HG03378 (cell line): ENCODE measurements at regions not wholly inside any gene's neighbourhood (a gene's known extent, or its start where the extent isn't known, plus 50 kb on each side); places are given as distances from the start of the nearest gene placed in this dataset.
"Not testable (repeated sequence)": the region's sequence is repeated elsewhere in the genome, so short reads cannot be mapped to it uniquely, and the experiment has no call there.

Source experiments
- ATAC-seq: cut with Tn5 transposase; IDR thresholded peaks from one replicate; pipeline ENCODE4 v1.9.1; 2021; ENCODE audit warnings: mild to moderate bottlenecking, moderate library complexity; ENCODE audit not compliant: unreplicated experiment

- no peak for ATAC-seq
Measured at GRCh38 chr13:30816736-30817135, 81.4 kb downstream of the ALOX5AP start.

GRCh38 chr13:30818323-30818960, 83.1 kb downstream of the ALOX5AP start:
- ATAC-seq, result no peak

DNA sequence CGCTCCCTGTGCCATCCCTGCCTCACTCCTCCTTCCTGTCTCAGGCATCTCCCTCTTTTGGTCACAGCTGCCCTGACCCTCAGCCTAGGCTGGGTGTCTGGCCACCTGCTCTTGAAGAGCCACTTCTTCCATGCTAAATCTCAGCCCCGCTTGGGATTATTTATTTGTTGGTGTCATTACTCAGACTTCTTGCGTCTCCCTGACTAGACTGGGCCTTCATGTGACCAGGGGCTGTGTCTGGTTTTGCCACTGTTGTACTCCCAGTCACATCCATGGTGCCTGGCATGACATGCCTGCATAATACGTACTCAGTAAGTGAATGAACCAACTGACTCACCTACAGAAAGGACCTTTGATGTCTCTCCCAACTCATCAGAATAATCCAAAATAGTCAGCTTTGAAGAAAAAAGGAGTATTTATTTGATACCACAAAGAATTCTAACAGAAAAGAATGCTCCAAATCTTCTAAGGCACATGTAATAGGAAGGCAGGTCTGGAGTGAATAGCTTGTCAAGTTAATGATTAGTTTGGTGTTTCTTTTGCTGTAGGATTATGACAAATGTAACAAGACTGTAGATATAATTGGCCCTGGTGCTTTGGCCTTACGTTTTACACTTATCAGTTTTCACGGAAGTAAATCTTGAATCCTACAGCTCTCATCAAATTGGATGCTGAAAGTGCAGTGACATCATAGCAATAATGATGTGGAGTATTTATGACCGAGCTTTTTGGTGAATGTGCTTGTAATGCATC, 84.0 kb downstream of the ALOX5AP start:
- ATAC-seq, result no peak

- no peak for ATAC-seq
Measured at GRCh38 chr13:30821421-30821820, 84.7 kb upstream of the MEDAG start.

DNA sequence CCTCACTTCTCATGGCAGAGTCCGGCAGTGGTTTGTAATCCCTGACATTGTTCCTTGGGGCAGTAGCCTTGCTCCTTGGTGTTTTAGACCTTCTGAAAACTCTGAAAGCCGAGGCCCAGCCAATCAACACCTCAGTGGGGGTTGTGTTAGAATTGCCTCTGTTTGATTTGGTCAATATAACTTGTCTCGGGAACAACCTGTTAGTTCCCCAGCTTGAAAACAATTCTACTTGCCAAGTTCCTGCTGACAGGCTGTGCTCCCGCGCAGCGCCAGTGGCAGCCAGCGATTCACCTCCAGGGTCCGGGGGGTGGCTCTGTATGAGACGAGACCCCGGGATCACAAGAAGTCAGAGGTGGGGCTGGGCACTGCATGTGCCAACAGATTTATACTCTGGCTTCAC, 81.4 kb upstream of the MEDAG start:
- ATAC-seq, result no peak

- no peak for ATAC-seq
Measured at GRCh38 chr13:30826911-30827577, 79.0 kb upstream of the MEDAG start.

GRCh38 chr13:30827578-30827925, 78.5 kb upstream of the MEDAG start:
- no peak for ATAC-seq

- ATAC-seq, result no peak
Measured at GRCh38 chr13:30829145-30829832, 76.8 kb upstream of the MEDAG start.

DNA sequence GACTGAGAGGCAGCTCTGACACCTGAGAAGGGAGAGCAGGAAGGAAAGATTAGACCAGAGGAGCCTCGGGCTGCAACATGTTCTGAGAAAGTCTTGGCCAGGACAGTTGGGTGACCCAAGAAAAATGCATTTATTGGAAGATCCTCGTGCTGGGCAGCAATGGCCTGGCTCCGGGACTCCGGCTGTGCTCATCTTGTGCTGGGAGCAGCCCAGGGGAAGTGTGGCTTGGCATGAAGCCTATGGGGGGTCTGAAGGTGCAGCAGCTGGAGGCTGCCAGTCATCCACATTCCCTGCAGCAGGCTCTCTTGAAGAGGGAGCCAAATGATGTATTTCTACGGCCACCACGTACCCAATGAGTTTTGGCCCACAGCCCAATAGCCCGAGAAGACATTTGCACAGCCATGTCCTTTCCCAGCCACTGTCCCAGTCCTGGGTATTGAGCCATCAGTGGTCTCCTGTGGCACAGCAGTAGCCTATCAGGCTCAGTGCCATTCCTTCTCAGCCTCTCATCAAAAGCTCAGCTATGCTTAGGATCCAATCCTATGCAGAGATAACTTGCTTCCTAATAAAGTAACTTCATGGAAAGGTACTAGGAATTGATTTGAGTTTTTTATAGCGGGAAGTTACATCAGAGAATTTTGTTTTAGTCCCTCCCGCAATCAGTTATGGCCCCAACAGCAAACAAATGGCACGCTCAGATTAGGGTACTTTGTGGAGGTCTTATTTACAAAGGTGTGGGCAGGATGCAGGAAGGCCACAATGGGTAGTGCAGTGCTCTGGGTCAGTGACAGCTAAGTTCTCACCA, 76.0 kb upstream of the MEDAG start:
- no peak for ATAC-seq

DNA sequence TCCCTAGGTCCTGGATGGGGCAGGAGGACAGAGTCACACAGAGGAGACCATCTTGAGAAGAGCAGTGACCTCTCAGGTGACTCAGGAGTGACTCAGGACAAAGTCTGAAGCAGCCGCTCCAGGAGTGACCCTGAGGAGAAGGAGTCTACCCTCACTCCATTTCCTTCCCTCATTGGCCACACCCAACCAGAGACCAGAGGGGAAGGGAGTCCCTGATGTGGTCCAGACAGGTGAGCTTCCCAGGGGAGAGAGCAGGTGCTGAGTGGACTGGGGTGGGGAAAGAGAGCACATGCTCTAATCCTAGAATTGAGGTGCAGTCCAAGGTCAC, 75.5 kb upstream of the MEDAG start:
- no peak for ATAC-seq

GRCh38 chr13:30831515-30831914, 74.6 kb upstream of the MEDAG start:
- no peak for ATAC-seq

DNA sequence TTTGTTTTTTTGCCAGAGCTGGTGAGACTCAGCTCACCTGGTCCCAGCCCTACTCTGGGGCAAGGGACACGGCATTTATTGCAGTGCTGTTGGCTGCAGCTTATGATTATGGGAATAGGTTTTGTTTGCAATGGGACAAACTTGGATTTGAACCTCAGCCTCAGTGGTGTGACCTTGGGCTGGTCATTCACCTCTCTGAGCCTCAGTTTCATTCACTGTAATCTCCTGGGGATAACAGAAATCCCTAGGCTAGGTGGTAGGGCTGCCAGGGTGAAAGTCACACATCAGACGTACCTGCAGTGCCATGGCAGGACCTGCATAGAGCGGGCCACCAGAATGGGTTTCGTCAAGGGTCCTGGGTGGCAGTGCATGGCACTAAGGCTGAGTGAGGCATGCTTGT, 73.7 kb upstream of the MEDAG start:
- ATAC-seq, result no peak

GRCh38 chr13:30832845-30833332, 73.2 kb upstream of the MEDAG start:
- ATAC-seq, result no peak

DNA sequence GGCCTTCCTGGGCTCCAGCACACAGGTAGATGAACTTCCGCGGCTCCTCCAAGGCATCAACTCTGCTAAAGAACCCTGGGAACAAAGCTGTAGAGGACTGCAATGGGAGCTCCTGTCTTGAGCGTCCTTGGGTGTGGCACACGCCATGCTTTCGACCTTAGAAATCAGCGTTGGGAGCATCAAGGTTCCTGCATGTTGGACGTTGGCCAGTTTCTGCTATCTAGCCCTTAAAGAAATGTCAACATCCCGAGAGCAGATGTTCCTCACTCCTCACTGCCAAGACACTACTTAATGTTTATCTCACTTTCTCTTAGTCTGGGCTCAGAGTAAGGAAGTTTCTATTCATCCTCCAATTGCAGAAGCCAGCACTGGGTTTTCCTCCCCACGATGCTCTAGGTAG, 70.6 kb upstream of the MEDAG start:
- no peak for ATAC-seq

DNA sequence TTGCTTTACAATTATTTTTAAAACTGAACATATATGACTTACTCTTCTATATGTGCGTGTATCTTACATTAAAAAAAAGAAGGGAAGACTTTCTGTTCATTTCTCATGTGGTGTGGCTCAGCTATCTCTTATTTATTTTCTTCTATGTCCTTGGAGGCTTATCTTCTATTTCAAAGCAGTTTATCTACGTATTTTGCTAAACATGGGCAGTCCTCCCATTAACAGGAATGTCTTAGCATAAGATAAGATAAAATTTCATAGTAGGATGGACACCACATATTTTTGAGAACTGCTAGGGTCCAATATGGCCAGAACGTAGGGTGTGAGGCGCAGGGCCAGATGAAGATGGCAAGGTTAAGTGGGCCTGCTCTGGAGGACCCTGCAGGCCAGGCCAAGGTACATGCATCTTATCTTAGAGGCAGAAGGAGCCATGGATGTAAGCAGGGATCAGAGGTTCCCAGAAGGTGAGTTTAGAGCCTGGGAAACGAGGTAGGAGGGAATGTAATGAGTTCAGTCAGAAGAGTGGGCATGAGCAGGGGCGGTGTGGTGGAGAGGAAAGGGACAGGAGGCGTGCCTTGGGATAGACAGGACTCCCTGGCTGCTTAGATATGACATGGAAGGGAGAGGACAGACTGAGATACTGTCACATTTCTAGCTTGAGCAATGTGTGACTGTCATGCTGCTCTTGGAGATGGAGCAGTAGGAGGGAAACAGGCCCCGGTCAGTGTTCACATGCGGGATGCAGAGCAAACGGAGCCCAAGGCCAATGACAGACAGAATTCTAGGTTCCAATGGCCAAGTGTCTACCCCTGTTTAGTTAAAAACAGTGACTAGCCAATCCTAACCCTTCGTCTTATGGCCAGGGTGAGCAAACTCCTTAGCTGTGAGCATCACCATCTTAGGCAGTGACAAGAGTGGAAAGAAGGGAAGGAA, 68.6 kb upstream of the MEDAG start:
- no peak for ATAC-seq

DNA sequence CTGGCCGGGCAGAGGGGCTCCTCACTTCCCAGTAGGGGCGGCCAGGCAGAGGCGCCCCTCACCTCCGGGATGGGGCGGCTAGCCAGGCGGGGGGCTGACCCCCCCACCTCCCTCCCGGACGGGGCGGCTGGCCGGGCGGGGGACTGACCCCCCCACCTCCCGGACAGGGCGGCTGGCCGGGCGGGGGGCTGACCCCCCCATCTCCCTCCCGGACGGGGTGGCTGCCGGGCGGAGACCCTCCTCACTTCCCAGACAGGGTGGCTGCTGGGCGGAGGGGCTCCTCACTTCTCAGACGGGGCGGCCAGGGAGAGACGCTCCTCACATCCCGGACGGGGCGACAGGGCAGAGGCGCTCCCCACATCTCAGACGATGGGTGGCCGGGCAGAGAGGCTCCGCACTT, 66.4 kb upstream of the MEDAG start:
- ATAC-seq, result not testable (repeated sequence)

DNA sequence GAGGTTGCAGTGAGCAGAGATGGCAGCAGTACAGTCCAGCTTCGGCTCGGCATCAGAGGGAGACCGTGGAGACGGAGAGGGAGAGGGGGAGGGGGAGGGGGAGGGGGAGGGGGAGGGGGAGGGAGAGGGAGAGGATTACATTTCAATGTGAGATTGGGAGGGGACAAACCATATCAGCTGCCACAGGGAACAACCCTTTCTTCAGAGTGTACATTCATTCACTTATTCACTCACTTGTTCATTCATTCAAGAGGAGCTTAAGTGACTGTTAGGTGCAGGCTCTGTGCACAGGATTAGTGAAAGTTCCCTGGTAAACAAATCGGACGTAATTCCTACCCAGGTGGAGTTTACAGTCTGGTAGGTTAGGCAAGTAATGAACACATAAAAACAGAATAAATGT, 65.6 kb upstream of the MEDAG start:
- no peak for ATAC-seq

GRCh38 chr13:30841154-30841553, 64.9 kb upstream of the MEDAG start:
- ATAC-seq, result no peak

GRCh38 chr13:30843548-30843947, 62.5 kb upstream of the MEDAG start:
- ATAC-seq, result no peak
